GM12892 (cell line): ENCODE measurements at regions not wholly inside any gene's neighbourhood (a gene's known extent, or its start where the extent isn't known, plus 50 kb on each side); places are given as distances from the start of the nearest gene placed in this dataset.
"Not testable (repeated sequence)": the region's sequence is repeated elsewhere in the genome, so short reads cannot be mapped to it uniquely, and the experiment has no call there.

Experiments
- DNase-seq: peaks from one replicate; pipeline ENCODE4 v3.0.0; 2011; ENCODE audit not compliant: insufficient read length
- FAIRE-seq: peaks from 2 replicates; lab custom pipeline; 2011; peaks lifted over from hg19 to GRCh38; lab: Jason Lieb, UNC
- POLR2A ChIP-seq: IDR thresholded peaks from 2 replicates; pipeline ENCODE4 v1.6.1; 2011; ENCODE audit warnings: low read depth, low read length, control low read depth
- POLR2AphosphoS5 ChIP-seq: IDR thresholded peaks from 2 replicates; pipeline ENCODE4 v1.6.1; 2011; ENCODE audit warnings: low read depth, low read length, control low read depth
- TAF1 ChIP-seq: IDR thresholded peaks from 2 replicates; pipeline ENCODE4 v1.6.1; 2011; ENCODE audit warnings: low read depth, mild to moderate bottlenecking, control low read depth, low read length, borderline replicate concordance

GRCh38 chr18:22528291-22528690, 110.6 kb upstream of the CTAGE1 start:
- no peak for TF ChIP-seq POLR2A
- DNase-seq (no peak), FAIRE-seq (no peak)

GRCh38 chr18:22534706-22535105, 117.0 kb upstream of the CTAGE1 start:
- DNase-seq, FAIRE-seq: not testable (repeated sequence)

GRCh38 chr18:22536558-22536957, 118.8 kb upstream of the CTAGE1 start:
- no peak for FAIRE-seq
- DNase-seq: no peak
- TF ChIP-seq TAF1 (no peak), POLR2AphosphoS5 (no peak), POLR2A (no peak)

- TF ChIP-seq POLR2A (no peak), TAF1 (no peak), POLR2AphosphoS5 (no peak)
- no peak for FAIRE-seq
- DNase-seq: no peak
Measured at GRCh38 chr18:22538426-22538825, 120.7 kb upstream of the CTAGE1 start.

- TF ChIP-seq TAF1 (no peak), POLR2A (no peak), POLR2AphosphoS5 (no peak)
- FAIRE-seq: no peak
- DNase-seq: no peak
Measured at GRCh38 chr18:22539051-22539765, 121.5 kb upstream of the CTAGE1 start.

- TF ChIP-seq POLR2AphosphoS5 (no peak), TAF1 (no peak)
- DNase-seq (no peak), FAIRE-seq (no peak)
Measured at GRCh38 chr18:22541232-22541631, 123.5 kb upstream of the CTAGE1 start.

- no peak for FAIRE-seq
- DNase-seq: no peak
- TF ChIP-seq POLR2AphosphoS5: no peak
Measured at GRCh38 chr18:22542406-22542835, 124.7 kb upstream of the CTAGE1 start.

GRCh38 chr18:22543769-22544168, 126.1 kb upstream of the CTAGE1 start:
- no peak for TF ChIP-seq POLR2A
- no peak for TF ChIP-seq POLR2AphosphoS5
- TF ChIP-seq TAF1: no peak
- no peak for DNase-seq
- FAIRE-seq: no peak

- FAIRE-seq: no peak
- TF ChIP-seq POLR2A (no peak), POLR2AphosphoS5 (no peak), TAF1 (no peak)
Measured at GRCh38 chr18:22544626-22545025, 126.9 kb upstream of the CTAGE1 start.

GRCh38 chr18:22545066-22545760, 127.5 kb upstream of the CTAGE1 start:
- no peak for DNase-seq
- no peak for FAIRE-seq
- TF ChIP-seq POLR2A (no peak), POLR2AphosphoS5 (no peak), TAF1 (no peak)

More at GRCh38 chr18:22544626-22545025, 126.9 kb upstream of the CTAGE1 start:
- no peak for DNase-seq

GRCh38 chr18:22546905-22547570, 129.3 kb upstream of the CTAGE1 start:
- FAIRE-seq: no peak
- no peak for TF ChIP-seq POLR2A
- no peak for TF ChIP-seq POLR2AphosphoS5
- no peak for TF ChIP-seq TAF1

GRCh38 chr18:22547807-22548561, 130.3 kb upstream of the CTAGE1 start:
- TF ChIP-seq POLR2A: no peak
- no peak for TF ChIP-seq TAF1
- TF ChIP-seq POLR2AphosphoS5: no peak
- DNase-seq (no peak), FAIRE-seq (no peak)

More at GRCh38 chr18:22546905-22547570, 129.3 kb upstream of the CTAGE1 start:
- DNase-seq: no peak
